GM11168 (cell line): ENCODE measurements at regions not wholly inside any gene's neighbourhood (a gene's known extent, or its start where the extent isn't known, plus 50 kb on each side); places are given as distances from the start of the nearest gene placed in this dataset.

Experiments used
- in situ Hi-C: fragments of 300-500 bp; cut with MboI; formaldehyde crosslinking; loops from one replicate; pipeline ENCODE4 v1.12.0; 2022; ENCODE audit warnings: low sequenced_read_pairs; ENCODE audit not compliant: unreplicated experiment

DNA sequence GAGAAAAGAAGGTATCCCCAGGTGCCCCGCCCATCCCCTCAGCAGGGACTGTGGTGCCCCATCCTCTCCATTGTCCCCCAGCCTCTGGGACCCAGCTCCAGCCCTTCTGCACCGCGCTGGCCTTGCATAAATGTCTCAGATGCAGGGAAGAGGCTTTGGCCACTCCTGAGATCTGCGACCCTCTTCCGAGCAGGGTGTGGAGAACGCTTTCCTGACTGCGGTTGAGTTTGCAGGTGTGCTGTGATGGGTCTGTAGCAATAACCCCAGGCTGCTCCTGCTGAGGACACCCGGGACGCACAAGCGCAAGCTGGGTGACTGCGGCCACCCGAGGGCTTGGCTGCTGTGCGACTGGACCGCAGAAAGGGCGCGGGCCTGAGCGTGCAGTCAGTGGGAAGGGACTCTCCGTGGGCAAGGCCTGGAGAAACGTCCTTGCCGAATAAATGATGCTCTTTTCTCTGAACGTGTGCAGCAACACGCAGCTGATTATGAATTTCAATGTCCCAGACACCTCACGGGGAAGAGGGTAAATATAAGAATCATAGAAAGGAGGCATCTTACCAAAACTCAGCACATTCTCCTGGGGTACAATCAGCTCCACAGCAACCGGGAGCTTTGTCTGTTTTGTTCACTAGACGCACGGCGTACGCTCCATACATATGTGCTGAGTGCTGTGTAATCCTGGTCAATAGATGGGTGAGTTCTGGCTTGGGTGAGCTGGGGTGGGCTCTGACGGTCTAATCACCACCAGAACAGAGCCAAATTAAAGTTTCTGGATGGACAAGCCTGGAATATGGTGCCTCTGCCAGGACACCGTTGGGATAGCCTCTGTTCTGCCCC lies 67.5 kb upstream of the ZNF516 start:
- in situ Hi-C loops, result no loop called here

DNA sequence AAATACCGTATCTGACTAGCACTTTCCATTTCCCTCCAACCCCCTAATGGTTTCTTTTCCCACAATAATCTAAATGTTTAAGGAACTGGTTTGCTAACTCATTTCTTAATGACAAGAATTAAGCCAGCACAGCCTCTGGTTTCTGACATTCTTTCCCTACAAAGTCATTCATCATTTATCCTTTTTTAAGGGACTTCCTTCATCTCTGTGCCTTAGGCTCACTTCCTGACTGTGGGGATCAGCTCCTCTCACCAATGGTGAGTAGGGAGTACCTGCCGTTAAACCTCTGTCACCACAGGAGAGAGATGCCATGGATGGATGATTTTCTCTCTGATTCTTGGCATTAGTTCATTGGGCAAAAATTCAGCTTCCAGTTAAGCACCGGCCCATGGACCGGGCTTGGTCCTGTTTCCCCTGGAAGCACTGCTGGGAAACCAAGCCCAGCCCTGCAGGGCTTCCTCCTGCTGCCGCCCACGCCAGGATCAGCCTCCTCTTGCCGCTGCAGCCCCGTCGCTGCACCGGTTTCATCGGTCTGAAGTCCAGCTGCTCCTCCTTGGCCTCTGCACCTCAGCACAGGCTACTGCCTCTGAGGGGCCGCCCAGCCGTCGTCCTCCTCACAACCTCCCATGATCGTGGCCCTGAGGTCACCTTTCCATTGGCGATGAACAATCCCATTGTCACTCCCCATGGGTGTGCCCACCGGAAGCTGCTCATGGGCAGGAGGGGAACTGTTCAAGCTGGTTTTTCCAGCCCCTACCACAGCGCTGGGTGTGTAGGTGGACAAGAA lies 64.0 kb upstream of the ZNF516 start:
- in situ Hi-C loops, result no loop called here

DNA sequence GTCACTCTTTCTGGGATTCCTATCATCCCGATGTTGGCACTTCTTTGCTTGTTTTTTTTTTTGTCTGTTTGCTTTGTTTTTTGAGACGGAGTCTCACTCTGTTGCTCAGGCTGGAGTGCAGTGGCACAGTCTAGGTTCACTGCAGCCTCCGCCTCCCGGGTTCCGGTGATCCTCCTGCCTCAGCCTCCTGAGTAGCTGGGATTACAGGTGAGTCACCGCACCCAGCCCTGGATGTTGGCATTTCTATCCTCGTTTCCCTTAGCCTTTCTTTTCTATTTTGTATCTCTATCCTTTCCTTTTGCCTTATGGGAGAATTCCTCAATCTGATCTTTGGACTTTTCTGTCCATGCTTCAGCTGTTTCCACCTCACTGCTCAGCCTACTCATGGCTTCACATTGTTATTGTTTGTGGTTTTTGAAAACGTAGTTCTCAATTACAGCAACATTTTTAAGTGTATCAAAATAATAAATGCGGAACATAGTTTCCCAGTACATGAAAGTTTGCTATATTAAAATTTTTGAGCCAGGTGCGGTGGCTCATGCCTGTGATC lies 62.1 kb upstream of the ZNF516 start:
- in situ Hi-C loops, result no loop called here

DNA sequence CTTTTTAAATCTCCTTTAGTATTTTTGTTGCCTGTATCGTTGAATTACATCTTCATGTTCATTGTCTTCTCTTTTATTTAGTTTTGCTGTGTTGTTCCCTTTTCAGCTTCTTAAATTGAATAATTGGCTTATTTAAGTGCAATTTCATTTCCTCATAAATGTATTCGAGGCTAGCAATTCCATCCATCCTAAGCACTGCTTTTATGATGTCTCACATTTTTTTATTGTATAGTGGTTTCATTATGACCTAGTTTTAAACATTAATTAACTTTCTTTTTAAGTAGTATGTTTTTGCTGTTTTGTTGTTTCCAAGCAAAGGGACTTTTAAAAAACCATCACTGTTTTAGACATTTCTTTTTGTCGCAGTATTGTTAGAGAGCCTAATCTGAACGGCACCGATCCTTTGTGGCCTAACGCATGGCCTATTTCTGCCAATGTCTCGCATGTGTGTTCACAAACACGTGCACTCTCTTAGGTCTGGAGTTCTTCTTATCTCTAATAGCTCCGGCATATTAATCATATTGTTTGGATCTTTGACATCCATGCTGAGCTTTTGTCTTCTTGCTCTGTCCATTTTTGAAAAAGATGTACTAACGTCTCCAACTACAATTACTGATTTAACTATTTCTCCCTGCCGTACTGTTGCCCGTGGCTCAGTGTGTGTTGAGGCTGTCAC lies 59.6 kb upstream of the ZNF516 start:
- in situ Hi-C loops, result no loop called here

DNA sequence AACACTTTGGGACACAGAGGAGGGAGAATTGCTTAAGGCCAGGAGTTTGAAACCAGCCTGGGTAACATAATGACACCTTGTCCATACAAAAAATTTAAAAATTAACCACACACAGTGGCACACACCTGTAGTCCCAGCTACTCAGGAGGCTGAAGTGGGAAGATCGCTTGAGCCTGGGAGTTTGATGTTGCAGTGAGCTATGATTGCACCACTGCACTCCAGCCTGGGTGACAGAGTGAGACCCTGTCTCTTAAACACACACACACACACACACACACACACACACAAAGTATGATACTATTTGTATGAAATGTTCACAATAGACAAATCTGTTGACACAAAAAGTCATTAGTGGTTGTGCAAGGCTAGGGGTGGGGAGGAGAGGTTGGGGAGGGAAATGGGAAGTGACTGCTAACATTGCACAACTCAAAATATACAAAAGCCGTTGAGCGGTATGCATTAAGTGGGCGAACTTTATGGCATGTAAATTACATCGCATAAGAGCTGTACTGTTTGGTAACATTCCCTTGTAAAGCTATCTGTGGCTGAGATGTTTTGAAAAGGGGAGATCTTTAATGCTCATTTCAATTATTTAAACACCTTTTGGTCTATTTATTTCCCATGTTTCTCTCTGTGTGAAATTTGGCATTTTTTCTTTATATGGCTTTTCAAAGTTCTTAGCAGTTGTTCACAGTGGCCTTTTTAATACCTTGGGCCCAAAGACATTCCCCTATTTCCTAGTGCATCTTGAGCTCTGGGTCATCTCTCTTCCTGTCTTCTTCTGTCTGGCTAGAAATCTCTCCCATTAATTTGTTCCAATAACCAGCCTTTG lies 58.9 kb upstream of the ZNF516 start:
- in situ Hi-C loops, result no loop called here

DNA sequence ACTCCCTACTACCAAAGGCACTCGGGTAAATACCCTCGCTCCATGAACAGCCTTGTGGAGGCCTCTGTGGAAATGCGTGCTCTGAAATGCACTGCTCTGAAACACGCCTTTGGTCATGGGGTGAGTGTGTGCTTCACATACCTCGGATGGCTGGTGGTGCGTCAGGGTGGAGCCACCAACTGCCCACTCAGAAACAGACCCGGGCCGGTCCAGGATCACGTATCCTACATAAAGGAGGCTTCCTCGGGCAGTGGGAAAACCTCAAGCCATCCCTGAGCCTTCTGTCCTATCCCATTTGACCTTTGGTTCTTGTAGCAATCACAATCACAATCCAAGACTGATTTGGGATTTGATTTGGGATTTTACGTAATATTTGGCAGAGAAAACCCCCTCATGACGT lies 53.5 kb upstream of the ZNF516 start:
- in situ Hi-C loops, result no loop called here

DNA sequence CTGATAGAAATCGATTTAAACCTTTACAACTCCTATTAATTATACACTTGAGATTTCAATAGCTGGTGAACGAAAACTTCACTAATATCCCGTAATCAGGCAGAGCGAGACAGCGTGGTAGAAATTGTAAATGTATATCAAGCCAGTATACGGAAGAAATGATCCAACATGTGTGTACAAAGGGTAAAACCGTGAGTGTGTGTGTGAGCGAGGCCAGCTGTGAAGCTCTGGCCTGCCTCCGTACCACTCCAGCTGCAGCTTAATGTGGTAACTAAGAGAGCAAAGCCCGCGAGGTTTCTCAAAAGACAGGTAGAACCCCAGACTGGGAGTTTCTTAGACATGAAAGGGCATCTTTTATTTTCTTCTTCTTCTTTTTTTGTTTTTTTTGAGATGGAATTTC lies 52.3 kb upstream of the ZNF516 start:
- in situ Hi-C loops, result no loop called here

DNA sequence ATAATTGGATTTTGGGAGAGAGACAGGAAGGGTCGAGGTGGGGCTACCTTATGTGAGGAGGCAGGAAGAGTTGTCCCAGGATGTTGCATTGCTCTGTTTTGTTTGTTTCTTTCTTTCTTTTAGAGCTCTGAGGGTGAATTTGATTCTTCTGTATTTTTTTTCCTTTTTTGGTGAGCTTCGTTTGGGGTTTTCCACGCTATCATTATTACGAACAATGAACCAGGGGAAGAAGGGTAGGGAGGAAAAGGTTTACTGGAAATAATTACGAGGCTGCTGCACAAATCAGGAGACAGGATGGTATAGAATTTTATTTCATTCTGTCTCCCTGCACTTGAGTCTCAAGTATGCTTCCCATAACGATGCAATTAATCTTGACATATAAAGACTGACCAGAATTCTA lies 51.4 kb upstream of the ZNF516 start:
- in situ Hi-C loops, result no loop called here

DNA sequence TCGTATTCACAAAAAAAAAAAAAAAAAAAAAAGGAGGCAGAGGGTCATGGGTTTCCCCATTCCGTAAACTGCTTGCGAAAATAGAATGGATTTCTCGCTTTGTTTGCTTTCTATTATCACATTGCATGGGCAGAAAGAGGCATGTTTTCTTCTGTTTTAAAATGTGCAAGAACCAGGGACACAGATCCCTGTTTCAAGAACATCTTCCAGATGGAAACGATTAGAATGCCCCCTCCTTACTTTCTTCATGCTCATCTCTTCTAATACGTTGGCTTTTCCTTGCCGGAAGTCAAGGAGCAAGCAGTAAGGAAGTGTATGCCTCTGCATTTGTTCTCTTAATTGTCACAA lies 51.0 kb upstream of the ZNF516 start:
- in situ Hi-C loops, result no loop called here

DNA sequence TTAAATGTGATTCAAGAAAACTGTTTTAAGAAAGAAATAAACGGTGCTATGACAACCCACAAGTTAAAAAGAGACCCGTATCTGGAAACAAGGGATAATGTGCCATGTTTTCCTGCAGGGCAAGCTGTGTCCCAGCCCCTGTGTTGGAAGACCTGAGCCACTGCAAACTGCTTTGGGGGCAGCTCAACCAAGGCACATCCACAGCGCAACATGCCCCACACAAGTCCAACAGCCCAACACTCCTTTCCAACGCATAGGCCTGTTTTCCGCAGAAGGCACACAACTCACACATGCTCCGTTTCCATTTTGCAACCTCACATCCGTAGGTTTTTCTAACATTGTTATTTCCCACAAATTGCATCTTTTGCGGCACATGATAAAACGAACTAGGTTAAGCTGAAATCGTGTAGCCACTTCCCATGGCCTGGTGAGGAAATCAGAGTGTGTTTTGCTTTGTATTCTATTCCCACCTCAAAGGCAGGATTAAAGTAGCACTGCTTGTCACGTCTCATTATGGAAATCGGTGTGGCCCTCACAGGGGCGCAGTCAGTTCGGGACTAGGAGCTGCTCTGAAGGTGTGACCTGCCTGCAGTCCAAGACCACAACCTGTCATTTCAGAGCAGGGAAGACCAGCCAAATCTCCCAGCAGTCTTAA lies 50.5 kb upstream of the ZNF516 start:
- in situ Hi-C loops, result no loop called here

DNA sequence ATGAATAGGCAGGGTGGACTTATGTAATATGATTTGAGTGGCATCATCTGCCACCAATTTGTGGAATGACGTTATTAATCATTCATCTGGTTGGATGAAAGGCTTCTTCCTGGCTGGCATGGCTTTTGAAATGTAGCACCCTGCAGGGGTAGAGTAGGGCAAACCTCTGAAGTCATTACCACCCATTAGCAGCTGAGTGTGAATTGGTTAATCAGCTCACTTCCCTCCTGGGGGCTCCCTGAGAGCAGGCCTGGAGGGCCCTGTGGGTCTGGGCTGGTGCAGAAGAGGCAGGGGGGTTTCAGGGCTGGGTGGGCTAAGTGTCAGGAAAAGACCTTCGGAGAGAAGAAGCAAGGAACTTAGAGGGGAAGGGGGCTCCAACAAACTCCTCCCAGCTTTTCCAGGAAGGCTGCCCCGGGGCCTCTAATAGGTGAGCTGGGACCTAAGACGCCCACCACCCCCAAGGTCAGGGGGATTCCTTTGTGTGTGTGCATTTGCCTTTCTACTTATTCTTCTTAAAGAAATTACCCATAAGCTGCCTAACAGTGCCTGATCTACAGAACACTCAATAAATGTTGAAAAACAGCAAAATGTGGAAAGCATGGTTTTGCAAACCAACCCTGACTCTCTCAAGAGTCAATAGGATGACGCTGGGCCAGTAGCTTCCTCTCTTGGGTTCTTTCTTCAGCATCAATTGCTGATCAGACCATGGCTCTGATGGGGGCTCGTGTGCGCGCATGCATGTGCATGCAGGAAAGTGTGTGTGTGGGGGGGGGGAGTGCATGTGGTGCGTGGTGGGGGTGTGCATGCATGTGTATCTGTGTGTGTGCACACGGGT lies 49.7 kb upstream of the ZNF516 start:
- in situ Hi-C loops, result no loop called here
